K562 (cell line): ENCODE measurements at regions not wholly inside any gene's neighbourhood (a gene's known extent, or its start where the extent isn't known, plus 50 kb on each side); places are given as distances from the start of the nearest gene placed in this dataset.

ENCODE experiments used
- SMARCA4 ChIP-seq: fragments of 450-650 bp; IDR thresholded peaks from 2 replicates; pipeline ENCODE4 v1.6.1; 2016
- TBP ChIP-seq: optimal IDR thresholded peaks from 2 replicates; pipeline ENCODE3; 2011; ENCODE audit warnings: low read depth, low read length, improper control_type of control experiment
- TCF7L2 ChIP-seq: fragments of 150-350 bp; IDR thresholded peaks from 2 replicates; pipeline ENCODE4 v1.6.1; 2016; ENCODE audit warnings: low read depth, mild to moderate bottlenecking, low read length, moderate library complexity
- TF ChIP-seq, protein P1 (sequence below), 3 experiments: IDR thresholded peaks in 2 of 3; conservative IDR thresholded peaks in 1 of 3; 2 replicates each; pipeline ENCODE4 v1.5.1; 2011 to 2012; ENCODE audit warnings: low read length in 3 of 3, mild to moderate bottlenecking in 3 of 3, control low read depth in 2 of 3, improper control_type of control experiment in 1 of 3, inconsistent platforms in 1 of 3, low read depth in 1 of 3, mixed read lengths in 1 of 3, moderate library complexity in 1 of 3; ENCODE audit not compliant: insufficient read depth in 2 of 3

DNA sequence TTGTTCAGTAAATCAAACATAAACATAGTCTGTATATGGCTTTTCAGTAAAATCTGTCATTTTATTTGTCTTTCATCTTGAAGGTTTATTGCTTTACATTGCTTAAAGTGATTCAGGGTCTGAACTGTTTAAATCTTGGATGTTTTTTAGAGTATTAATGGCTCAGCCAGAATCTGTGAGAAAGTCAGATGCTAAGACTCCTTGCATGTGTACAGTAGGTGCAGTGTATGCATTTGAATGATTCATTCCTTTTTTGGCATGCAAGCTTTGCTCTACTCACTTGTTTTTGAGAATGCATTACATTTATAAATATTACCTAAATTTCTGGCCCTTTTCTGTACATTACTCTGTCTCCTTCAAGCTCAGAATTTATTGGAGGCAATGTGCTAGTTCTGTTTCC, 271.0 kb upstream of the RIOK2 start:
- TF ChIP-seq TBP (no peak), TCF7L2 (no peak), SMARCA4 (no peak)
- TF ChIP-seq, protein P1, sequence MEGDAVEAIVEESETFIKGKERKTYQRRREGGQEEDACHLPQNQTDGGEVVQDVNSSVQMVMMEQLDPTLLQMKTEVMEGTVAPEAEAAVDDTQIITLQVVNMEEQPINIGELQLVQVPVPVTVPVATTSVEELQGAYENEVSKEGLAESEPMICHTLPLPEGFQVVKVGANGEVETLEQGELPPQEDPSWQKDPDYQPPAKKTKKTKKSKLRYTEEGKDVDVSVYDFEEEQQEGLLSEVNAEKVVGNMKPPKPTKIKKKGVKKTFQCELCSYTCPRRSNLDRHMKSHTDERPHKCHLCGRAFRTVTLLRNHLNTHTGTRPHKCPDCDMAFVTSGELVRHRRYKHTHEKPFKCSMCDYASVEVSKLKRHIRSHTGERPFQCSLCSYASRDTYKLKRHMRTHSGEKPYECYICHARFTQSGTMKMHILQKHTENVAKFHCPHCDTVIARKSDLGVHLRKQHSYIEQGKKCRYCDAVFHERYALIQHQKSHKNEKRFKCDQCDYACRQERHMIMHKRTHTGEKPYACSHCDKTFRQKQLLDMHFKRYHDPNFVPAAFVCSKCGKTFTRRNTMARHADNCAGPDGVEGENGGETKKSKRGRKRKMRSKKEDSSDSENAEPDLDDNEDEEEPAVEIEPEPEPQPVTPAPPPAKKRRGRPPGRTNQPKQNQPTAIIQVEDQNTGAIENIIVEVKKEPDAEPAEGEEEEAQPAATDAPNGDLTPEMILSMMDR (IDR thresholded peaks at IDR 0.05 in 2 of 3, conservative IDR thresholded peaks at IDR 0.05 in 1 of 3; ENCODE audit: insufficient read depth in 2 of 3, low read depth in 1 of 3, low read length in 3 of 3), result no peak
